Hepatocyte (in vitro differentiated cells): ENCODE measurements at regions not wholly inside any gene's neighbourhood (a gene's known extent, or its start where the extent isn't known, plus 50 kb on each side); places are given as distances from the start of the nearest gene placed in this dataset.

ENCODE experiments used
- CTCF ChIP-seq: fragments of 200-600 bp; sonication (generic); IDR thresholded peaks from 2 replicates; pipeline ENCODE4 v1.5.1; 2016; ENCODE audit warnings: antibody characterized with exemption, mild to moderate bottlenecking; ENCODE audit not compliant: poor library complexity
- EZH2 ChIP-seq: fragments of 200-600 bp; sonication (generic); IDR thresholded peaks from 2 replicates; pipeline ENCODE4 v1.6.1; 2016; ENCODE audit warnings: antibody characterized with exemption, mild to moderate bottlenecking, borderline replicate concordance
- EZH2phosphoT487 ChIP-seq: fragments of 200-600 bp; sonication (generic); IDR thresholded peaks from one replicate; pipeline ENCODE4 v1.6.1; 2018; ENCODE audit warnings: antibody characterized with exemption, mild to moderate bottlenecking, low read depth, moderate library complexity; ENCODE audit not compliant: unreplicated experiment, severe bottlenecking

- no peak for TF ChIP-seq CTCF
- TF ChIP-seq EZH2: no peak
- no peak for TF ChIP-seq EZH2phosphoT487
Measured at GRCh38 chr11:130561441-130561881, 113.0 kb downstream of the ADAMTS15 start.
